NCI-H187 (cell line): ENCODE measurements at regions not wholly inside any gene's neighbourhood (a gene's known extent, or its start where the extent isn't known, plus 50 kb on each side); places are given as distances from the start of the nearest gene placed in this dataset.
"Not testable (repeated sequence)": the region's sequence is repeated elsewhere in the genome, so short reads cannot be mapped to it uniquely, and the experiment has no call there.

Experiments used
- DNase-seq, 2 experiments: peaks; one replicate each; lab custom pipeline; 2025; lab: John Stamatoyannopoulos, UW

DNA sequence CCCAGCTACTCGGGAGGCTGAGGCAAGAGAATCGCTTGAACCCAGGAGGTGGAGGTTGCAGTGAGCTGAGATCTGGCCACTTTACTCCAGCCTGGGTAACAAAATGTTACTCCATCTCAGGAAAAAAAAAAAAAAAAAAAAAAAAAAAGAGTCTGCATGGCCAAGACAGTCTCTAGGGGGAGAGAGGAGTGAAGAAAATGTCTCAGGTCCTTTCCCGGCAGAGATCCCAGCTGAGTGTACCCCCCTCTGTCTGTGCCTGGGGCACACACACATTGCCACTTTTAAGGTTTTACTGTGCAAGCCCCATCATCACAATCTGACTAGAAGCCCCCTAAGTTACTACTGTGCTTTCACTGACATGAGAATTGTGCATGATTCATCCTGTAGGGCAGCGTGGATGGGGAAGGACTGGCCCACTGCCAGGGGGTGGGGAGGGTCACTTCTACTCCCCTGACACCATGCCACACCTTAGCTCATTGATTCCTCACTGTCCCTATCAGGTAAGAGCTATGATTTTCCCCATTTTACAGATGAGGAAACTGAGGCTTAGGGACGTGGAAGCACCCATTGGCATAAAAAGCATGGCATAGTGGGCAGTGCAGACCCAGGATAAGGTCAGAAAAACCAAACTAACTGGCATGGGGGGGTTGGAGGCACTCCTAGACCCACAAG, 102.3 kb upstream of the LARP1 start:
- DNase-seq, result no peak

DNA sequence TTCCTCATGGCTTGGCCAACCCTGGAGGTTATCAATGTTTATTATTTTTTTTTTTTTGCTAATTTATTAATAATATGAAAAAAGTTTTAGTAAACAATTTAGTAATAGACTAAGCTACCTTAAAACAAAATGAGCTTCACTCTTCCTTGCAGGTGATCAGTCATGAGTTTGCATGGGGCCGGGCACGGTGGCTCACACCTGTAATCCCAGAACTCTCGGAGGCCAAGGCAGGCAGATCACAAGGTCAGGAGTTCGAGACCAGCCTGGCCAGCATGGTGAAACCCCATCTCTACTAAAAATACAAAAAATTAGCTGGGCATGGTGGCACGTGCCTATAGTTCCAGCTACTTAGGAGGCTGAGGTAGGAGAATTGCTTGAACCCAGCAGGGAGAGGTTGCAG, 103.4 kb upstream of the LARP1 start:
- DNase-seq, result not testable (repeated sequence)

DNA sequence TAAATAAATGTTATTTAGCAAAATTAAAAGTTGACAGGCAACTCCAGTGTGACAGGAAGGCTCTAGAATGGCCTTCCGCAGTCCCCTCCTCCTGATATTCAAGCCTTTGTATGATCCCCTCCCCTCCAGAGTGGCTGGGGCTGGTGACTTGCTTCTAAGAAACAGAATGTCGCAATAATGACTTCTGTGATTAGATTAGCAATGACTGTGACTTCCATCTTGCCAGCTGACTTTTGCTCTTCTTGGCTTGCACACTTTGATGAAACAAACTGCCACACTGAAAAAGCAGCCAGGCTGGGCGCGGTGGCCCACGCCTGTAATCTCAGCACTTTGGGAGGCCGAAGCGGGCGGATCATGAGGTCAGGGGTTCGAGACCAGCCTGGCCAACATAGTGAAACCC, 106.5 kb upstream of the LARP1 start:
- DNase-seq, result no peak

DNA sequence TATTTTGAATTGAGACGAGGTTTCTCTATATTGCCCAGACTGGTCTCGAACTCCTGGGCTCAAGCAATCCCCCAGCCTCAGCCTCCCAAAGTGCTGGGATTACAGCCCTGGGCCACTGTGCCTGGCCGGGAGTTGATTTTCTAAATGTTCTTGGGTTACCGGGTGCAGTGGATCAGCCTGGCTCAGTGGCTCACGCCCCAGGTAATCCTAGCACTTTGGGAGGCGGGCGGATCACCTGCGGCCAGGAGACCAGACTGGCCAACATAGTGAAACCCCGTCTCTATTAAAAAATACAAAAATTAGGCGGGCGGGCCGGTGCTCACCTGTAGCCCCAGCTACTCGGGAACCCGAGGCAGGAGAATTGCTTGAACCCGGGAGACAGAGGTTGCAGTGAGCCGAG, 106.9 kb upstream of the LARP1 start:
- no peak for DNase-seq

DNA sequence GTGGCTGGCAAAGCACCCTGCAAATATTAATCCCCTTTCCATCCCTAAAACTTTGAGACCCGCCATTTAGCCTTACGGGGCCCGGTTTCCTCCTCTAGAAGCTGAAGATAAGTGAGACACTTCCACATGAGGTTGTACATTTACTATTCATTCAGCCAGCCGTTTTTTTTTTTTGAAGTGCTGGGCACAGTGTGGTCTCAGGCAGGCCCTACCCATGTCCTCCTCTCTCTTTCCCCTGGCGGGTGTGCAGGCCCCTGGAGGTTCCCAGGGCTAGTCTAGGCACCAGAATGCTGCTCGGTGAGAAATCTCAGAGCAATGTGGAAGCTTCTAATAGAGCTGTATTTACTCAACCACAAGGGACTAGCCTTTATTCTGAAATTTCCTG, 107.4 kb upstream of the LARP1 start:
- no peak for DNase-seq

DNA sequence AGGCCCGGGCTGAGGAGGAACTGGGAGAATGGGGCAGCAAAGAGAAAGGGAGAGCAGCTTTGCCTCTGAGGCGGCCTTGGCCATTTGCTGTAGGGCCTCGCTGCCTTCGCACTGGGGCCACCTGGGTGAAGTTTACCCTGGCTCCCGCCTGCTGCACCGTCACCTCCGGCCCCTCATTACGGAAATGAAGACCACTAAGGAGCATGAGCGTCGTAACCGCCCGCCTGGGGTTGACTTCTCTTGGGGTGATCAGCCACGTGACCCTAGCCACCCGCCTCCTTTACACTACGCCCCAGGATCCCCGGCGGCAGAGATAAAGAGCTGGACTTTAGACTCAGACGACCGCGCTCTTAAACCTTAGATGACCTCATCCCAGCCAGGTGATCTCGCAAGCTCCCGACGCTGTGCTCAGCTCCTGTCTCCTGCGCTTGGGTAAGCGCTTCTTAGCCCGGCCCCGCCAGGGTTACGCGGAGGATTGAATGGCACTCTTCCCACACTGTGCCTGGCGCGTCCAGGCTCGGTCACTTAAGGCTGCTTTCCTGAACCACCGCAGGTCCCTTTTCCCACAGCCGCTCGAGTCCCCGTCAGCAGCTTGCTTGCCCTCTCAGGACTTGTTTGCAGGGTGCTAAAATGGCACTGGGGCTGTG, 107.9 kb upstream of the LARP1 start:
- no peak for DNase-seq

DNA sequence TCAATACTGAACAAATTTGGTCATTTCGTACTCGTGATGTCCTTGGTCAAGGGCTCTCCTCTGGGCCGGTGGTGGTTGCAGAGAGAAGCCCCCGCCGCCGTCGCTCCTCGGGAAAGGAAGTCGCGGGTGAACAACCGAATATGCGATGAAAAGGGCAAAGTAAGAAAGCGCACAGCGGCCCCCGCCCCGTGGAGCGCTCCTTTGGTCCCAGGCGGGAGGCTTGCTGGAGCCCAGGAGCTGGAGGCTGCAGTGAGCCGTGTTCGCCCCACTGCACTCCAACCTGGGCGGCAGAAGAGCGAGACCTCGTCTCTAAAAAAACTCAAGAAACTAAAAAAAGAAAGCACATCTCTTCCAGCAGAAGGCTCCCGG, 108.4 kb upstream of the LARP1 start:
- no peak for DNase-seq

DNA sequence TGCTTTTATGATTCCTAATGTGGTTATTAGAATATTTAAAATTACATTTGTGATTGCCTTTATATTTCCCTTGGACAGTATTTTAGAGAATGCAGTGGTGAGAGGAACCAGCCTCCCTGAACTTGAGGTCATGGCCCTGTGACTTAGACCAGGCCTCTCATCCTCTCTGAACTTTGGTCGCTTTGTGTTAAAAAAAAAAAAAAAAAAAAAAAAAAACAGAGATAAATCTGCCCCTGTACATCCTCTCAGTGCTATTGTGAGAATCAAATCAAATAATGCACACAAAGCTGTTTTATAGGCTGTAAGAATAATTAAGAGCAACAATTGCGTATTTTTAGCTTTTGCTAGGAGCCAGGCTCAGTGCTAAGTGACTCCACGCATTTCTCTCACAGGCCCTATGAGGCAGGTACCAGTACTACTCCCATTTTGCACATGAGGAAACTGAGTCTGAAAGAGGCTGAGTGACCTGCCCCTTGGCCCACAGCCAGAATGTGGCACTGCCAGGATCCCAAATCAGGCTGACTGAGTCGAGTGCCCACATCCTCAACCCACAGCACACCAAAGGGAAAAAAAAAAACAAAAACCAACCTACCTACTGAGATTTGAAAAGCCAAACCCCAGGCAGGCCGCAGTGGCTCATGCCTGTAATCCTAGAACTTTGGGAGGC, 110.3 kb upstream of the LARP1 start:
- no peak for DNase-seq

DNA sequence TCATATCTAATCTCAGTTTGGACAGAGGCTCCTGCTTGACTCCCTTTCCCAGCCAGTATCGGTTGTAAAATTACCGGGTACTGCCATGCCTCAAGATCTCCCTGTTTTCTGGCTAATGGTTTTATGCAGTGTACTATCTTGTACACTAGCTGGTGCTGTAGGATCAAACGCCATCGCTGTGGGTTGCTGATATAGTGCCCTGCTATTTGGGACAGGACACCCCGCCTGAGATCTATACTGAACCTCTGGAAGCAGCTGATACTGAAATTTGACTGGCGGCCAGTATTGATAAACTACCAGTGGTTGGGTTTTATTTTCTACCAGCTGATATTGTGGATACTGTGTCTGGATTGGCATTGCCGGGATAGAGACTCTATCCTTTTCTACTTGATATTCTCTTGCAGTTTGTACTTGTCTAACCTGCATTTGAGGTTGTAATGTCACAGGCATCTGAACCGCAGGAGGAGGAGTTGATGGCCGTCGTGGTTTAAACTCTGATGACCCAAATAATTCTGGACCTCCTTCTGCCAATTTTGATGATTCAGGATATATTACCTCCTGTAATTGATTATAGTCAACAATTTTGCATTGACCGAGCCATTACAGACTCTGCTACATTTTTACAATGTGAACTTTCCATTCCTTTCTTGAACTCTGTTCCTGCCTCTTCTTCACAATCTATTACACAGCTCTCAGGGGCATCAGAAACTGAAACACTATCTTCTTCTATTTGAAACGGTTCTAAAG, 112.5 kb upstream of the LARP1 start:
- no peak for DNase-seq

DNA sequence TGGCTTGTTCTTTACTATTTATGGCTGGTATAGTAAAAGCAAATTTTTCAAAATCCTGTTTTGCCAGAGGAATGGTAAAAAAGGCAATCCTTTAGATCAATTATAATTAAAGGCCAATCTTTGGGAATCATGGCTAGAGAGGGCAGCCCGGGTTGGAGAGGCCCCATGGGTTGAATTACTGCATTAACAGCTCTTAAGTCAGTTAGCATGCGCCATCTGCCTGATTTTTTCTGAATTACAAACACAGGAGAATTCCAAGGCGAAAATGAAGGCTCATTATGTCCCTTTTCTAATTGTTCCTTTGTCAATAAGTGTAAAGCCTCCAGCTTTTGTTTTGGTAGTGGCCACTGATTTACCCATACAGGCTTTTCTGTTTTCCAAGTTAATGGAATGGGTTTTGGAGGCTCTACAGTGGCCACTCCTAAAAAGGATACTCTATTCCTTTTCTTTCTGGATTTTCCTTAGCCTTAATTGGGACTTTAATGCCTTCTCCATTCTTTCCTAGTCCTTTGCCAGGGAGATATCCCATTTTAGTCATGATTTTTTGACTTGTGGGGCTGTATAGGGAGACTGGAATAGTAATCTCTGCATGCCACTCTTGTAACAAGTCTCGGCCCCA, 114.9 kb upstream of the LARP1 start:
- DNase-seq, result not testable (repeated sequence)

DNA sequence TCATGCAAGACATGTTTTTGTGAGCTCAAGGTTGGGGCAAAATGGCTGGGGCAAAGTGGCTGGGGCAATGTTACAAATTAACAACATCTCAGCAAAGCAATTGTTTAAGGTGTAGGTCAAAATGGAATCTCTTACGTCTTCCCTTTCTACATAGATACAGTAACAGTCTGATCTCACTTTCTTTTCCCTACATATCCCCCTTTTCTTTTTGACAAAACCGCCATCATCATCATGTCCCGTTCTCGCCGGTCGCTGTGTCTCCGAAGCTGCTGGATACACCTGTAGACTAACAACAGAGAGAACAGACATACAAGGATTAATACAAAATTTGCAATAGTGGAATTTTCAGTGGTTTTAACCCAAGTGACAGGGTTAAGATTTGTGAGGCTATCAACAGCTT, 118.4 kb upstream of the LARP1 start:
- DNase-seq, result not testable (repeated sequence)

DNA sequence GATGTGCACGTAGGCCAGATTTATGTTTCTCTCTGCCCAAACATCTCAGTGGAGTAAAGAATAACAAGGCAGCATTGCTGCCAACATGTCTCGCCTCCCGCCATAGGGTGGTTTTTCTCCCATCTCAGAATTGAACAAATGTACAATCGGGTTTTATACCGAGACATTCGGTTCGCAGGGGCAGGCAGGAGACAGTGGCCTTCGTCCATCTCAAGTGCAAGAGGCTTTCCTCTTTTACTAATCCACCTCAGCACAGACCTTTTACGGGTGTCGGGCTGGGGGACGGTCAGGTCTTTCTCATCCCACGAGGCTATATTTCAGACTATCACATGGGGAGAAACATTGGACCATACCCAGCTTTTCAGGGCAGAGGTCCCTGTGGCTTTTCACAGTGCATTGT, 118.9 kb upstream of the LARP1 start:
- not testable (repeated sequence) for DNase-seq

DNA sequence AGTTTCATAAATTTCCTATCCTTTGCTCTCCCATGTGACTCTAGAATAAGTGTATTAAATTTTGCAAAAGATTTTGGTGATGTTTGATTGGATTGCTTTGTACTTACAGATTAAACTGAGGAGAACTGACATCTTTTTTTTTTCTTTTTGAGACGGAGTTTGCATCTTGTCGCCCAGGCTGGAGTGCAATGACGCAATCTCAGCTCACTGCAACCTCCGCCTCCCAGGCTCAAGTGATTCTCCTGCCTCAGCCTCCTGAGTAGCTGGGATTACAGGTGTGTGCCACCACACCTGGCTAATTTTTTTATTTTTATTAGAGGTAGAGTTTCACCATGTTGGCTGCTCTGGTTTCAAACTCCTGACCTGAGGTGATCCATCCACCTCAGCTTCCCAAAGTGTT, 121.4 kb upstream of the LARP1 start:
- DNase-seq, result not testable (repeated sequence)

DNA sequence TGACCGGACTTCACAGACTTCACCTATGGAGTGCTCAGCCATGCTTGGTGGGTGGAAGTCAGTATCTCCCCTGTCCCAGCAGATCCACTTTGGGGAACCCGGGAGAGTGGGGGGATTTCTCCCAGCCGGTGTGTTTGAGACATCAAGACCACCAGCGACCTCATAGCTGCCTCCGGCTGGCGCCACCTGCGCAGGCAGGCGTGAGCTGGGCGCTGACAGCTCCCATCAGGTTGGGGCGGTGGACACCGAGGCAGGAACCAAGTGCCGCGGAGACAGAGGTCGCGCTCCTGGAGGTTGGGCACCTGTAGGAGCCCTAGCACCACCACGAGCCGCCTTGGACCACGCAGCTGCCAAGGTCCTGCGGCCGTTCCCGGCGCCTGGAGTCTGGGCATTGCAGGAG, 124.0 kb upstream of the LARP1 start:
- DNase-seq, result no peak

DNA sequence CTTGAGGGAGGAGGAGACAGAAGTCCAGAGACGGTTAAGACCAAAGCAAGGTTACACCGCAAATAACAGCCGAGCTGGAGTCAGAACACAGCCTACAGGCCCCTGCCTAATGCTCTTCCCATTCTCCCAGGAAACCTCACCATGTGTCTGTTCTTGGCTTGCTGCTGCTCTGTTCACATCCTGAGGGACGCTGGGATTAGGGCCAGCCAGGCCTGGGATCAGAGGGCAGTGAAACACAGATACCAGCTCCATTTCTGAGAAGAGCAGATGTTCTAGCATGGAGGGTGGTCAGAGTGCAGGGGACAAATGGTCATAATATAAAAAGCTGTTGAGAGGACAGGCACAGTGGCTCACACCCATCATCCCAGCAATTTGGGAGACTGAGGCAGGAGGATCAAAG, 124.8 kb upstream of the LARP1 start:
- no peak for DNase-seq

DNA sequence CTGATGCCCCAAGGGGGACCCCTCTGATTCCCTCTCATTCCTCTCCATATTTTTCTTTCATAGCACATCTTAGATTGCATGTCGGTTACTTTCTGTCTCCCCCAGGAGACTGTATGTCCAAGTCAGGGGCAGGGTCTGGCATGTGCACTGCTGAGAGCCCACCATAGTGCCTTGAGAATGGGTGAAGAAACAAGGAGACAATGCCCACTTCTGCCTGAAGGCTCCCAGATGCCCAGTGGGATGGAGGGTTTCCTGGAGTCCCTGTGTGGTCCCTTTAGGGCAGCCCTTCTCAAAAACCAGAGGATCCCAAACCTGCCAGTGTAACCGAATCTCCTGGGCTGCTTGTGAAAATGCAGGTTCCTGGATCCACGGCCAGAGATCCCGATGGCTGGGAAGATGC, 126.5 kb upstream of the LARP1 start:
- no peak for DNase-seq

DNA sequence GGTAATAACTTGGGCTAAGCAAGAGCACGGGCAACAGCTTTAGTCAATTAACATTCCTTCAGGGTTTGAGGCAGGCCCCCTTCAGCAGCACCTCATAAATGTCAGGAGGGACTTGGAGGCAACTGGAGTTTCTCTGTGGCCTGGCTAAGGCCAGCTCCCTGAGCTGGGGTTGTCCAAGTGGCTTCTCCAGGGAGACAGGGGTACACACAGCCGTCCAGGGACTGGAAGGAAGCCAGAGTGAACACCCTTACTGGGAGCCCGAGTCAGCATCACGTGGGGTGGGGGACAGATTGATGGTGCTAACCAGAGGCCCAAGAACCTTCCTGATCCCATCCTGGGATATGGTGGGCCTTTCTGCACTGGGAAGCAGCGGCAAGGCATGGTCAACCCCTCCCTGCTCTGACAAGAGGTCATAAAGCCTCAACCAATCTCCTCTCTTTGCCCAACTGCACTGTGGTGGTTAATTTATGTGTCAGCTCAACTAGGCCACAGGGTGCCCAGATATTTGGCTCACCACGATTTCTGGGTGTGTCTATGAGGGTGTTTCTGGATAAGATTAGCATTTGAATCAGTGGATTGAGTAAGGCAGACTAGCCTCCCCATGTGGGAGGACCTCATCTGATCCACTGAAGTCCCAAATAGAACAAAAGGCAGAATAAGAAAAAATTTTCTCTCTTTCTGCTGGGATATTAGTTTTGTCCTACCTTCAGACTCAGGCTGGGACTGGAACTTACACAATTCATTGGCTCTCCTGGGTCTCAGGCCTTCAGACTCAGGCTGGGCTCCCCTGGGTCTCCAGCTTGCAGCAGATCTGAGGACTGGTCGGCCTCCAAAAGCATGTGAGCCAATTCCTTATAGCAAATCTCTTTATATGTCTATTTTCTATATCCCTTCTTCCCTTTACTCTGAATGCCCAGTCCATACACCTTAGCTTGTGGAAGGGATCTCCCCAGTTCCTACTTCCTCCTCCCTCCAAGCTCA, 127.2 kb upstream of the LARP1 start:
- no peak for DNase-seq

DNA sequence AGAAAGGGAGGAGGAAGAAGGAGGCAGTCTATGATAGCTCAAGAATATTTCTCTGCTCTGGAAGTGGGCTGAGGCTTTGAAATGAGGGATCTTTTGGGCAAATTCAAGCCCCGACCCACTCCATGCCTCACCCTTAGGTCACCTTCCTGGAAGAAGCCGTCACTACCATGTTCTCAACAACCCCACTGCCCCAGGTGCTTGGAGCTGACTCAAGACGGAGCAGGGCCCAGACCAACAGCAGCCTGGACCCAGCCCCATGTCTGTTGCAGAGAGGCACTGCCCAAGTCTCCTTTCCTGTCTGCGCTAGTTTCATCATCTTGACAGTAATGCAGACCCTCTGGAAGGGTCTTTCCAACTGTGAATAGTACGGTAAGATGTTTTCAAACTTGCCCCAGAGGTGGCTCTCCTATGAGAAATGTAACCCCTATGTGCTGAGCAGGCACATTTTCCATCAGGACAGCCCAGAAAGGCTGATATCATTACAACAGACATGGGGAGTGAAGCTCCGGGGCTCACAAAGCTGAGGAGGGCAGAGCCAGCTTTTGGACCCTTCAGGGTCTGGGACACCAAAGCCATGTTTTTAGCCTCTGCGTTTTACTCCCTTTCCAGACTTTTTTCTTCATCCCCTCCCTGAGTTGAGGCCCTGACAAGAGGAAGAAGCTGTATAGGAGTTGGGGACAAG, 128.2 kb upstream of the LARP1 start:
- DNase-seq, result no peak

DNA sequence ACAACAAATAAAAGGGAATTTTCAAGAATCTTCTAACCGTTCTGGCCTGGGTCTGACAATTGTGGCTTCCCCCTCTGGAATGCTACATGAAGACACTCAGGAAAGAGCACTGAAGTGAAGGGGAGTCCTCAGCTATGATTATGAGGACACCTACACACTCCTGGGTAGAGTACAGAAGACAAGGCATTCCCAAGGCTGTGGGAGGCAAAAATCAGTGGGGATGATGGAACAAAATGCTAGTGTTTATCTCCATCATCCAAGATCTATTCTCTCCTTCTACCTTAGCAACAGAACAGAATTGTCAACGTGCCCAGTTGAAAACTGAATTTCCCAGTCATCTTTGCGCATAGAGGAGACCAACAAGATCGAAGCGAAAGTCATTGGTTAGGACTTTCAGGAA, 130.1 kb upstream of the LARP1 start:
- no peak for DNase-seq

DNA sequence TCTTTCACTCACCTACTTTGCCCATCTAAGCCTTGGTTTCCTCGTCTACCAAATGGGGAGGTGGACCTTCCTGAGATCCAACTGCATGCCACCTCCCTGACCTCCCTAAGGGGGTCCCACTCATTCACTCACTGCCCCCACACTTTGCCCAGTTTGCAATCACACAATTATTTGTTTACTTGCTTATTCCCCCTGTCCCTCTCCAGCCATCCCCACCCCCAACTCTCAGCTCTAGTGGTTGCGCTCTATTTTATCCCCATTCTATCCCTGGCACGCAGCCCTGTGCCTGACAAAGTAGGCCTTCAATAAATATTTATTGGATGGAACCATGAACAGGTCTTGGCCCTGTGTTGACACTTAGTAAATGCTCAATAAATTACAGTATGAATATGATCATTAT, 130.8 kb upstream of the LARP1 start:
- DNase-seq, result no peak

DNA sequence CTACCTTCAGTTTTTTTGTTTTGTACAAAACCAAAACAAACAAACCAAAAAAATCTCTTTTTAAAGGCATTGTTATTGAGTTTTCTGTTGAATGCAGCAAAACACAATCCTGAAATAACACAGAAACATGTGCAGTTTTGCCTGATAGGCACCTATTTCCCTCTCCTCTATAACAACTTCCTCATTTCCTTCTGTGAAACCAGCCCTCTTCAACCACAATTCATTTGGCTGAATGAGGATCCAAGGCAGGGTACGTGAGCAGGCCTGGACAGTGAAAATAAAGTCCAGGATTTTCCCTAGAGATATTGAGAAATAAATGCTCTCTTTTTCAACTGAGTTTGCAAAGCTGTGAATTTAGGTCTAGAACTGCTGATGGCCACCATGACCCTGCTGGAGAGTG, 134.8 kb upstream of the LARP1 start:
- no peak for DNase-seq
